ENCODE measurements at regions not wholly inside any gene's neighbourhood (a gene's known extent, or its start where the extent isn't known, plus 50 kb on each side); places are given as distances from the start of the nearest gene placed in this dataset.

GRCh38 chr6:99745651-99746050 is 139.0 kb downstream of the PRDM13 start:
- no peak for TF ChIP-seq CTCF (IDR thresholded peaks at IDR 0.05)
- no peak for TF ChIP-seq ZFX (IDR thresholded peaks at IDR 0.05; ENCODE audit: borderline replicate concordance)

Measured in 22Rv1 (cell line).